EH (cell line): ENCODE measurements at regions not wholly inside any gene's neighbourhood (a gene's known extent, or its start where the extent isn't known, plus 50 kb on each side); places are given as distances from the start of the nearest gene placed in this dataset.
"Not testable (repeated sequence)": the region's sequence is repeated elsewhere in the genome, so short reads cannot be mapped to it uniquely, and the experiment has no call there.

Source experiments
- DNase-seq: peaks from one replicate; pipeline ENCODE4 v3.0.0-alpha.2; 2015; ENCODE audit warnings: low read depth

DNA sequence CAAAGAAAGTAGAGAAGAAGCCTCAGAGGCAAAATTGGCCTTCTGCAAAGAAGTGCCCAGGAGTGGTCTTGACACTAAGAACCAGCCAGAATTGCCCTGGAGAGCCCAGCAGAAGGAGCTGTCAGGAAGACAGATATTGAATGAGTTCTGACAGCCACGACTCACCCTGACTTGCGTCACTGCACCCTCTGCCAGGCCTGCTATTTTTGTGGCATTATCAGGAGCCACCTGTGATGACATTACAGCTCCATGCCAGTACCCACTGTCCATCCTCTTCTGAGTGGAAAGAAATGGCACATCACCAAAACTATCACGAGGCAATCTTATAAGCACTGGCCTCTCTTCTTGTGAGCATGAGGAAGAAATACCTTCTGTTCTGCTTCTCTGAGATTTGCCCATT lies 67.7 kb downstream of the SMIM20 start:
- DNase-seq: no peak

DNA sequence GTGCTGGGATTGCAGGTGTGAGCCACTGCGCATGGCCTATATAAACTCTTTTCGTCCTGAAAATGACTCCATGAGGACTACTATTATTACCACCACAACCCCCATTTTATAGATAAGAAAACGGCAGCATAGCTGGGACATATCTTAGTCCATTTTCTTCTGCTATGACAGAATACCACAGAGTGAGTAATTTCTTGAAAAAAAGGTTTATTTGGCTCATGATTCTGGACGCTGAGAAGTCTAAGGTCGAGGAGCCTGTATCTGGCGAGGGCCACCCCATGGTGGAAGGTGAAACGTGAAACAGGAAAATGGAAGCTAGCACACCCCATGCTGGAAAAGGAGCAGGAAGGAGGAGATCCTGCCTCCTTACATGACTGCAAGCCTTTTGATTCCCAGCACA lies 68.9 kb downstream of the SMIM20 start:
- no peak for DNase-seq

DNA sequence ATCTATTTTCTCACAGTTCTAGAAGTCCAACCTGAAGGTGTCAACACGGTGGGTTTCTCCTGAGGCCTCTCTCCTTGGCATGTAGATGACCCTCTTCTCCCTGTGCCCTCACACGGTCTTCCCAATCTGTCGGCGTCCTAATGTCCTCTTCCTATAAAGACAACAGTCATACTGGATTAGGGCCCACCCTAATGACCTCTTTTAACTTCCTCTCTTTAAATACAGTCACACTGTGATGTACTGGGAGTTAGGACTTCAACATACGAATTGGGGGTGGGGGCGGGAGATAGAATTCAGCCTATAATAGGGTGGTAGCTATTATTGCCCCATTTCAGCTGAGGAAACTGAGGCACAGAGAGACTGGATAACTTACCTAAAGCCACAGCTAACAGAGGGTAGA lies 70.2 kb downstream of the SMIM20 start:
- DNase-seq: no peak

DNA sequence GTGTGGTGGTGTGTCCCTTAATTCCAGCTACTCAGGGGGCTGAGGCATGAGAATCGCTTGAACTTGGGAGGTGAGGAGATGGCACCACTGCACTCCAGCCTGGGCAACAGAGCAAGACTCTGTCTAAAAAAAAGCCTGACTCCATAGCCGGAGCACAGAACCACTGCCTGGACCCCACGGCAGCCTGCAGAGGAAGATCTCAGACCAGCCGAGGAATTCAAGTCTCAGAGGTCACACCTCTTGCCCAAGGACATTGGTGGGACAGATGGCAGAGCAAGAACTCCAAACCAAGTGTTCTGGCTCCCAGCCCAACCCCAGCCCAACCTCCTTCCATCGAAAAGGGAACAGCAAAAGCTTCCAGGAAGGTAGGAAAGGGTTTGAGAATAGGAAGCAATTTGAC lies 70.8 kb downstream of the SMIM20 start:
- DNase-seq: no peak

DNA sequence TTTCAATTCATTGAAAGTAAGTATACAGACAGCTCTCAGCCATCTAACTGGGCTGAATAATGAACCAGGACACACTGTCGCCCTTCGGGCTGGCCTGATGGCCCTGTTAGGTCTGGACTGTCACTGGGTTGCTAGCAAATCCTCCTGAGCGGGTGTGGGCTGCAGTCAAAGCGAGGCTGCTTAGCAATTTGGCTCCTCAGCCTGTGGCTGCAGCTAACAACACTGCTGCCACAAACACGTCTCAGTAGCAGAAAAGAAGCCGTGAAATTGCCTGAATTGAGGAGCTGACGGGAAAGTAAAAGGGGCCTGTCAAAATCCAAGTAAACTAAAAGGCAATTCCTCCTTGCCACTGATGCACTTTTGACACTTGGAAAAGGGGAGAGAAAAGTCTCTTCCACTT lies 72.8 kb downstream of the SMIM20 start:
- DNase-seq: no peak

DNA sequence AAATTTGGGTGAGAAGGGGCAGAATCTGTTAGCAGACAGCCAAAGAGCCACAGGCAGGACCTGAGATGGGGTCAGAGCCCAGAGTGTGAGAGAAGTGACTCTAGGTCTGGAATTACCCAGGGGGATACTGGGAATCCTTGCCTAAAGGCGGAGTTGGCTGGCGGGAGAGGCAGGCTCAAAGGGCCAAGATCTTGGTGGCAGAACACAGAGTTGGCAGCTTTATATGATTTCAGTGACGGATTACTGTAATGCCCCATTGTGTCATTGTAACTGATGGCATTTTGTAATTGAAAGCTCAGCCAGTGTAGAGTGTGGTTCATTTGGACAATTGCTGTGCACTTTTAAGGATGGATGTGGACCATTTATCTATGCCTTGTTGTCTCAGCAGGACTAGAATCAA lies 77.3 kb downstream of the SMIM20 start:
- DNase-seq: no peak

DNA sequence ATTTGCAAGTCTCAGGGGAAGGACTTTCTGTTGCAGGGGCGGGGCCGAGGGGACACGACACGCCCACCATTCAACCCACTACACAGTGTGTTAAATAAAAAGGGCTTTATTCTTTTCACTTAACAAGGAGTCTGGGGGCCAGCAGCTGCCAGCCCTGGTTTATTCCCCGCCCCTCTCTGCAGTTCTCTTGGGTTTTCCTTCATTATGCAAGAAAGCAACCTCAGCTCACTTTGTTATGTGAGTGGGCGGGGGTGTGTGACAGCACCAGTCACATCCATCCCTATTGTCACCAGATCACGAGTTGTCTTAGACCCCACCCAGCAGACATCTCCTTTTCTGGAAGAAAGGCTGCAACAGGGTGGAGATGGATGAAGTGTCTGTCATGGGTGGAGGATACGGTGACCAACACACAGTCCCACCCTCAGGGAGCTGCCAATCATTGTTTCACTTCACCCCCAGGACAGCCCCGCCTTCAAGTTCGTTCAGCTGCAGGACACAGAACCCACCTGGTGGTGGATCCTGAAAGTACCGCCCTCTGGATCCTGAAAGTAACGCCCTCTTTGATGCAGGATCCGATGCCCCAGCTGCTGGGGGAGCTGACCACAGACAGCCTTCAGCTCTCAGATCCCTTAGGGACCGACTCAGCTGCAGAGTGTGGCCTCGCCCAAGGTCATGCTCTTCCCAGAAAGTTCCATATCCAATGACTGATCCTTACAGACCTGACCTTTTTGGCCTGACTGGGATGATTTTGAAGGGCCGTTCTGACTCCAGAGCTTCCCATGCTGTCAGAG lies 79.6 kb downstream of the SMIM20 start:
- DNase-seq: no peak

DNA sequence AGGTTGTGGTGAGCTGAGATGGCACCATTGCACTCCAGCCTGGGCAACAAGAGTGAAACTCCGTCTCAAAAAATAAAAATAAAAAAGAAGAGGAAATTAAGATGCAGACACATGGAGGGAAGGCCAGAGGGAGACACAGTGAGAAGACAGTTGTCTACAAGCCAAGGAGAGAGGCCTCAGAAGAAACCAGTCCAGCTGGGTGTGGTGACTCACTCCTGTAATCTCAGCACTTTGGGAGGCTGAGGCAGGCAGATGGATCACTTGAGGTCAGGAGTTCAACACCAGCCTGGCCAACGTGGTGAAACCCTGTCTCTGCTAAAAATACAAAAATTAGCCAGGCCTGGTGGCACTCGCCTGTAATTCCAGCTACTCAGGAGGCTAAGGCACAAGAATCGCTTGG lies 80.6 kb downstream of the SMIM20 start:
- DNase-seq: peak; percentile 77

DNA sequence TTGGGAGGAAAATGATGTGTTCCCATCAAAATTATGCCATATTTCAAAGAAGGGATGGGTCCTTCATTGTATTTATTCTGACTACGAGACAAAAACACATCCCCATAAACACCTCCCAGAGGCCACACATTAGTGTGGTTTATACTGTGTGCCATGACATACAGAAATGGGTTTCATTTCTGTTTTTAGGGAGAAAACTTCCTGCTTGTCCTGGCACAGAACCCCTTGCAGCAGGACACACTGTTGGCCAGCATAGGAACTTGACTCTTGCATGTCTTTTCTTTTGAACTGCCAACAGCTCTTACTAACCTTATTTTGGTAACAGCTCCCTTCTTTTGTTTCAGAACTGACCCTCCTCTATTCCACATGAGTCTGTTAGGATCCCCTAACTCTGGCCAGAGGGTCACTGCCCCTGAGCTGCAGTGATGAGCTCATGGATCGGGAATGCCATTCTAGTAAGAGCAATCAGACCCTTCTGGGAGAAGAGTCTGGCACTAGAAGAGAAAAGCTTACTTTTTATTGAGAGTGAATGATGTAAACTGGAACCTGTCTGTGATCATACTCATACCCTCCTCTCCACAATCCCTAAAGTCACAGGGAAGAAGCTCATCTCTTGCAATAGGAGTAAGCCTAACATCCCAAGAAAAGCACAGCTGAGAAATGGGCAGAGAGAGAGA lies 86.4 kb downstream of the SMIM20 start:
- DNase-seq: peak; percentile 55

DNA sequence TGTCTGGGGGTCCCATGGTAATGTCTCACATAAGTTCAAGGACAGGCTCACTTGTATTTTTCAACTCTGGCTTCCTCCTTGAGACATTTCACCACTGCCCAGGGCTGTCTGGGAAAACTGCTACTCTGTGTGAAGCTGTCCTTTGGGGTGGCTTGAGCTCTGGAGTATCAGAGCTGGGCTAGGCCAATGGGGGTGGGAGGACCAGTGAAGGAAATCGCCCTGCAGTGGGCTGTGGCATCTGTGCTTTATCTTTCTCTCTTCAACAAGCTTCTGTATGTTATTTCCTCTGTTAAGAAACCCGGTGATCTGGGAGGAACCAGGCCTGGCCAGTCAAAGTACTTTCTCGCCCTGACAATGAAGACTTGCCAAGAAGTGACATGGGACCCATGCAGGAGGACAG lies 87.4 kb downstream of the SMIM20 start:
- DNase-seq: no peak

DNA sequence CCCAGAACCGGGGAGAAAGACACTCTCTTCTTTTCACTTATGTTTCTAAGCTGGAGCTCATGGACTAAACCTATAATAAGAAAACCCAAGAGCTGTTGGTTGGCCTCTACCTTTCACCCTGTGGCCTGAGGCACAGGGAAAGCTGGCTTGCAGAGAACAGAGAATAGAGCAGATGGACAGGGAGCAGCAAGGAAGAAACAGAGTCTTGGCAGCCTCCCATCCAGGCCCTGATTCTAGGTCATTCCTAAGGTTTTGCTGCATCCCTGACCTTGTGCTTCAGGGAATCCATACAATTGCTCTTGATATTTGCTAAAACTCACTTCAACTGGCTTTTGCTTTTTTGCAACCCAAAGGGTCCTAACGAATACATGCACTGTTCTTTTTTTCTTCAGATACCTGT lies 87.8 kb downstream of the SMIM20 start:
- DNase-seq: no peak

DNA sequence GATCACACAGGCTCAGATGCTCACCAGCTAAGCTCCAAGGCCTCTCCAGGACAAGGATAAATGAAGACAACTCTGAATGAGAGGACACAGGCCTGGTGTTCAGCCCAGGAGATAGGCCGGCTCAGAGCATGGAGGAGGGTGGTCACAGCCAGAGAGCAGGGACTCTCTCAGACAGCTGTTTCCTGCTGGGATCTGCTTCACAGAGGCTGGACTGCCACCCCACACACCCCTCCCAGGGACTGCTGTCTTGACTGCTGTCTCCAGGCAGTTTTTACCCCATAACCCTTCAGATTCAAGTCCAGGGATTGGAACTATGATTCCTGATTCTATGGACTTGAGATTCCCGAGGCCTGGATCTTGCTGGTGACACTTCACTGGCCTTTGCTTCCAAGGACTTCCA lies 89.0 kb downstream of the SMIM20 start:
- no peak for DNase-seq

DNA sequence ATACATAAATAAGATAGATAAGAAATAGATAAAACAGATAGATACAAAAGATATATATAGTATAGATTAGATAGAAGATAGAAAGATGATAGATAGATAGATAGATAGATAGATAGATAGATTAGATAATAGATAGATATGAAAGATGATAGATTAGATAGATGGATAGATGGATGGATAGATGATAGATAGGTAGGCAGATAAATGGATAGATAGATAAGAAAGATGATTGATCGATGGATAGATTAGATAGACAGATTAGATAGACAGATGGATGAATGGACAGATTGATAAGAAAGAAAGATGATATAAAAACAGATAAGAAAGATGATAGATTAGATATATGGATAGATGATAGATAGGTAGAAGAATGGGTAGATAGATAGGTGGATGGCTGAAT lies 90.3 kb downstream of the SMIM20 start:
- DNase-seq: no peak

DNA sequence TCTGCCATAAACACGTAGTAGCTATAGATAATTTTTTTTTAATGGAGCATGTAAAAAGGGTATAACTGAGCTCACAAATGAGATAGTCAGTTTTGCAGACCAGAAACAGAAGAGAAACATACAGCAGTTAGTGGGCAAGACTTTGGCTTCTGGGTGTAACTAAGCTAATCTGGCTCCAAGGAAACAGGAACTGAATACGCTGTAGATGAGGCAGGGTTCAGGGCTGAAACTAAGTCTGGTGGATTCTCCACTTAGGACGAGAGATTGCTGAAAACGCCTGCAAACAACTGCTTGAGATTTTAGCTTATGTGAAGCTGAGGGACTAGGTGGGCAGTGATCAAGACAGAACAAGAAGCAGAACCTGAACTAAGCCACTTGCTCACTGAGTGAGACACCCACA lies 91.7 kb downstream of the SMIM20 start:
- no peak for DNase-seq

DNA sequence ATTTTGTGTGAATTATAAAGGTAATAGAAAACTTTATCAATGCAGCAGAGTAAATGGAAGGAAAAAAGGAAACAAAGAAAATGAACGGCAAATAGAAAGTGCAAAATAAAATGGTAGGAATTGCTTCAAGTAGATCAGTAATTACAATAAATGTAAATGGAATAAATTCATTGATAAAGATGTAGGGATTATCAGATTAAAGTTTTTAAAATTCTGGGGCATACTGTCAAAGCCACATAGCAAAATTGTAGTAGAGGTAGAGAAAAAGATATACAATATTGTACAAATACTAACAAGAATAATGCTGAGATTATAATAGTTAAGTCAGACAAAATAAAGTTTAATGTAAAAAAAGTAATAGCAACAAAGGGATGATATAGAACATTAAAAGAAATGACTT lies 94.7 kb downstream of the SMIM20 start:
- no peak for DNase-seq

DNA sequence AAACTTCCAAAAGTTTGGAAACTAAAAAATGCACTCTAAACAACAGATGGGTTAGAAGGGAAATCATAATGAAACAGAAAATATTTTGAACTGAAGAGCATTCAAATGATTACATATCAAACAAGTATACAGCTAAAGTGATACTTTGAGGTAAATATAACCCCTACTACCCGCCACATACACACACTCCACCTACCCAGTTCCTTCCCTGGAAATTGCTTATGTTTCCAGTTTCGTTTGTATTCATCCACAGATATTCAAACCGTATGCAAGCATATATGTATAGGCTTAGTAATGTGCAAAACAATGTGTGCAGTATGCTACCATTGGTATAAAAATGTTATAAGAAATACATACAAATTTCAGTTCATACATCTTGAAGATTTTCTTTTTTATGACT lies 95.5 kb downstream of the SMIM20 start:
- no peak for DNase-seq

DNA sequence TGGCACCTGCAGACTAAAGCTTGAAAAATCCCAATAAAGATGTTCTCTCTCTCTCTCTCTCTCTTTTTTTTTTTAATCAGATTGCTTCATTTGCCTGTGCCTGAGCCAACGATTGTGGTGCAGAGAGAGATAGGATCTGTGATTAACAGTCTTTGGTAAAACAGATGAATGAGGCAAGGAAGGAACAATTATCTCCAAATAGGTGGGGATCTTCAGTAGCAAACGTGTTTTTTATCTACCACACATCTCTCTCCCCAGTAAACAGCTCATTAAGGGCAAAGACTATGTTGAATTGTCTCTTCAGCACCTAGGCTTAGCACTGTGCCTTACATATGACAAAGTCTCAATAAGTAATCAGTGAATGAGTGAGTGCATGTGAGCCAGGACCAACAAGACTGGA lies 96.3 kb downstream of the SMIM20 start:
- DNase-seq: peak; percentile 27

DNA sequence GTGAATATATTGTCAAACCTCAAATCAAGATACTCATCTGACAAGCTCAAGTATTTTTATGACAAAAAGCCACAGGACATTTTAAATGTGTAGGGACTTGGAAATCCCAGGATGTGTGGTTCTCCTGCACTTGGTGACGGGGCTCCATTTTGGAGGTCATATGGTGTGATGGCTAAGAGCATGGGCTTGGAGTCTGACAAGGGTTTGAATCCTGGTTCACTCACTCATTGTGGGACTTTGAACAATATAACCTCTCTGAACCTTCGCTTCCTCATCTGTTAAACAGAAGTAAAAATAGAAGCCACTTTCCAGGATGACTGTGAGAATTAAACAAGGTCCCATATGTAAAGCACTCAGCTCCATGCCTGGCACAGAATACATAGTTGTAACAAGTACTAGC lies 99.6 kb downstream of the SMIM20 start:
- peak; percentile 46 for DNase-seq

DNA sequence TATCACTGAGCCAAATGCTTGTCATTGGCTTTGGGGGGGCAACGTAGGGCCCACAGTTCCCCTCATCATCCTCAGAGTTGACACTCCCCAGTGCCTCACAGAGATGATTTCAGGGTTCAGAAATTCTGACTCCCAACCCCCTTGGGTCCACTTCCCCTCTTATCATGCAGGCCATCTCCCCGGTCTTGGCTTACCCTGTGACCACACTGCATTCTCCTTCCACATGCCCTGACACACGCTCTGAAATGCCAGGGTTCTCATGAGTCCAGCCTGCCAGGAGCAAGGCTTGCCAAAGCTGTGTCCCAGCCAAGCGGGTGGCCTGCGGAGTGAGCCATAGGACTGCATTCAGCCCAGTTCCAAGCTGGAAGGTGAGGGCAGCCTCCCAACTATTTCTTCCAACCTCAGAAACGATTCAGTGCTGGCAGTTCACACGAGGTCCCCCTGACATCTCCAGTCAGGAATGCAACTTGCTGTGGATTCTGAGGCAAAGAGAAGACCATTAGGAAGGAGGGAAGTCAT lies 101.2 kb downstream of the SMIM20 start:
- DNase-seq: peak; percentile 100

DNA sequence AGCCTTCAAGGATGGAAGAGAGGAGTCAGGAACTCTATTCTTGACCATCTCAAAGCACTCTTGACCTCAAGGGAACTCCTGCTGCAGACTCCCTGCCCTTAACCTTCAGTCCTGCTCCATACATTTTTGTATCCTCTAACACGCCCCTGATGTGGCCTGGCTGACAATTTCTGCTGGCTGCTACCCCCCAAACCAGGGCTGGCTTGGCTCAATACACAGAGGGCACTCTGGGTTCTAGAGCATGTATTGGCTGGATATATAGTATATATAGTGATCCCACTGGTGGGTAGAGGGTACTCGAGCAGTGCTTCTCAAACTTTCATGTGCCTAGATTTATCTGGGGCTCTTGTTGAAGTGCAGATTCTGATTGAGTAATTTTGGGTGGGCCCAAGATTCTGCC lies 101.9 kb downstream of the SMIM20 start:
- no peak for DNase-seq

DNA sequence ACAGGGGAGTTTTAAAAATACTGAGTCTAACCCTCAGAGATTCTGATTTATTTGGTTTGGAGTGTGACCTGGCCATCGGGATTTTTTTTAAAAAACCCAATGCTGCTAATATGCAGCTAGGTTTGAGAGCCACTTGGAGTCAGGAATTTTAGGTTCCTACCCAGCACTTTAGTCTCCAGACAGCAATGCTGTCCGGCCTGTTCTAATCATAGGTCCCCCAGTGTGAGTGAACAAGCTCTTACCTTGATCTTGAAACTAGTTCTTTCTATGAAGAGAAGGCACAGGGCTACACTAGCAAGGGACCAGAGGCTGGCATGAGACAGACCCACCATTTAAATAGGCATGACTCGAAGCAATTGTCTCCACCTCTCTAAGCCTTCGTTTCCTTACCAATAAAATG lies 103.5 kb downstream of the SMIM20 start:
- no peak for DNase-seq

DNA sequence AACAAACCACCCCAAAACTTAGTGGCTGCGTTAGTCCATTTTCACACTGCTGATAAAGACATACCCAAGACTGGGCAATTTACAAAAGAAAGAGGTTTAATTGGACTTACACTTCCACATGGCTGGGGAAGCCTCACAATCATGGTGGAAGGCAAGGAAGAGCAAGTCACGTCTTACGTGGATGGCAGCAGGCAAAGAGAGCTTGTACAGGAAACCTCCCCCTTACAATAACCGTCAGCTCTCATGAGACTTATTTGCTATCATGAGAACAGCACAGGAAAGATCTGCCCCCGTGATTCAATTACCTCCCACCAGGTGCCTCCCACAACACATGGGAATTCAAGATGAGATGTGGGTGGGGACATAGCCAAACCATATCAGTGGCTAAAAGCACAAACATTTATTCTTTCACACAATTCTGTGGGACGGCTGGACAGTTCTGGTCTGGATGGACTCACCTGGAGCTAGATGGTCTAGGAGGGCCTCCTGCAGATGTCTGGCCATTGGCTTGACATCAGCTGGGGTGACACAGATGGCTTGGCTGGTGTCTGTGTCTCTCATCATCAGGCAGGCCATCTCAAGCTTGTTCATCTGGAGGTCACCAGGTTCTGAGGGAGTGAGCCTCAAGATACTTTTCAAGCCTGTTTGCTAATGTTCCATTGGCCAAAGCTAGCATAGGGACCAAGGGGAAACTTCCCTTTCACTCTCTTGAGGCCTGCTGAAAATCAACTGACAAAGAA lies 104.1 kb downstream of the SMIM20 start:
- DNase-seq: not testable (repeated sequence)

DNA sequence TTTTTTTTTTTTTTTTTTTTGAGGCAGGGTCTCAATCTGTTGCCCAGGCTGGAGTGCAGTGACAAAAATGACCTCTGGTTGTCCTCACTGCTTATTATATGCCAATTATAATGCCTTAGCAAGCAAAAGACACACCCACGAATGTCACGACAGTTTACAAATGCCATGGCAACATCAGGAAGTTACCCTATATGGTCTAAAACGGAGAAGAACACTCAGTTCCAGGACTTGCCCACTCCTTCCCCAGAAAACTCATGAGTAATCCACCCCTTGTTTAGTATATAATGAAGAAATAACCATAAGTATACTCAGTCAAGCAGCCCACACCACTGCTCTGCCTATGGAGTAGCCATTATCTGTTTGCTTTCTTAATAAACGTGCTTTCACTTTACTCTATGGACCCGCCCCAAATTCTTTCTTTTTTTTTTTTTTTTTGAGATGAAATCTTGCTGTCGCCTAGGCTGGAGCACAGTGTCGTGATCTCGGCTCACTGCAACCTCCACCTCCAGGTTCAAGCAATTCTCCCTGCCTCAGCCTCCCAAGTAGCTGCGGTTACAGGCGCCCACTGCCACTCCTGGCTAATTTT lies 106.2 kb downstream of the SMIM20 start:
- peak; percentile 76 for DNase-seq
